H1 (cell line): ENCODE measurements at regions not wholly inside any gene's neighbourhood (a gene's known extent, or its start where the extent isn't known, plus 50 kb on each side); places are given as distances from the start of the nearest gene placed in this dataset.

Experiments
- BCL11A ChIP-seq, 2 experiments: IDR thresholded peaks; one replicate each; pipeline ENCODE4 v1.6.1; 2011; ENCODE audit warnings: low read depth in 2 of 2, low read length in 2 of 2, mild to moderate bottlenecking in 2 of 2
- SIRT6 ChIP-seq: IDR thresholded peaks from one replicate; pipeline ENCODE4 v1.7.1; 2012; ENCODE audit warnings: low read length, inconsistent platforms
- SP4 ChIP-seq: IDR thresholded peaks from 2 replicates; pipeline ENCODE4 v1.6.1; 2012; ENCODE audit warnings: low read length, inconsistent platforms
- TF ChIP-seq, protein P1 (sequence below): IDR thresholded peaks from 2 replicates; pipeline ENCODE4 v1.6.1; 2012; ENCODE audit warnings: low read length, inconsistent platforms

DNA sequence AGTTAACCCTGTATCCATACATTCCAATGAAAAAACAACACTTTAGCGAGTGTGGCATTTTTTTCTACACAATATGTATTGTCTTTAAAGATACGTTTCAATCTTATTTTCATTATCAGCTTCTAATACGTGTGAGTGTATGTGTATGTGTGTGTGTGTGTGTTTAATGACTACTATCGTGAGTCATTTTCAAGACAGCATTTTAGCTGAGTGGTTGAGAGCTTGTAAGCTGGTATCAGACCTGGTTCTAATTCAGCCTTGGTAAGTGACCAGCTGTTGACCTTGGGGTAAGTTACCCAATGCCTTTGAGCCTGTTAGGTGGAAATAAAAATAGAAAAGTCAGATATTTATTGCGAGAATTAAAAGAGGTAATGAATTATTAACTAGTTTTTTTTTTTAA is 320.0 kb upstream of the NT5E start (continued):
- TF ChIP-seq, protein P1, sequence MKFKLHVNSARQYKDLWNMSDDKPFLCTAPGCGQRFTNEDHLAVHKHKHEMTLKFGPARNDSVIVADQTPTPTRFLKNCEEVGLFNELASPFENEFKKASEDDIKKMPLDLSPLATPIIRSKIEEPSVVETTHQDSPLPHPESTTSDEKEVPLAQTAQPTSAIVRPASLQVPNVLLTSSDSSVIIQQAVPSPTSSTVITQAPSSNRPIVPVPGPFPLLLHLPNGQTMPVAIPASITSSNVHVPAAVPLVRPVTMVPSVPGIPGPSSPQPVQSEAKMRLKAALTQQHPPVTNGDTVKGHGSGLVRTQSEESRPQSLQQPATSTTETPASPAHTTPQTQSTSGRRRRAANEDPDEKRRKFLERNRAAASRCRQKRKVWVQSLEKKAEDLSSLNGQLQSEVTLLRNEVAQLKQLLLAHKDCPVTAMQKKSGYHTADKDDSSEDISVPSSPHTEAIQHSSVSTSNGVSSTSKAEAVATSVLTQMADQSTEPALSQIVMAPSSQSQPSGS, result no peak
- TF ChIP-seq SP4 (no peak), SIRT6 (no peak), BCL11A (IDR thresholded peaks at IDR 0.05; ENCODE audit: low read depth in 2 of 2, low read length in 2 of 2) (no peak)
